SK-N-SH (cell line): ENCODE measurements at regions not wholly inside any gene's neighbourhood (a gene's known extent, or its start where the extent isn't known, plus 50 kb on each side); places are given as distances from the start of the nearest gene placed in this dataset.

Experiments
- CTCF ChIA-PET: fragments of 300-600, 350-600 bp; formaldehyde crosslinking; extraction: SDS; loops from one replicate; lab custom pipeline; 2021; lab: Yijun Ruan, JAX
- POLR2A ChIA-PET: fragments of 350-600 bp; sonication (Branson Sonifier 250); formaldehyde crosslinking; extraction: SDS; loops from one replicate; lab custom pipeline; 2020; ENCODE audit warnings: antibody characterized with exemption, inconsistent platforms; lab: Yijun Ruan, JAX
- DNase-seq: peaks from one replicate; pipeline ENCODE4 v3.0.0; 2012
- H2AFZ ChIP-seq: fragments of 200-600 bp; sonication (generic); 2 replicates; pipeline ENCODE4 v1.8.1; 2016; ENCODE audit warnings: antibody characterized with exemption, mild to moderate bottlenecking, low read depth
- H3F3A ChIP-seq: fragments of 200-600 bp; sonication (generic); replicated peaks from 2 replicates; pipeline ENCODE3; 2016; ENCODE audit warnings: antibody characterized with exemption, mild to moderate bottlenecking; ENCODE audit not compliant: insufficient read depth
- H3K27ac ChIP-seq, 2 experiments: fragments of 200-500 bp in 1 of 2; fragments of 200-600 bp in 1 of 2; sonication (Bioruptor generic) in 1 of 2; sonication (generic), shearing (Covaris generic) in 1 of 2; 2 replicates each; pipeline versions ENCODE4 v1.5.1 to v1.6.1; 2014 to 2016; ENCODE audit warnings: low read depth in 2 of 2, inconsistent platforms in 1 of 2, low read length in 1 of 2, mild to moderate bottlenecking in 1 of 2, mixed read lengths in 1 of 2
- H3K27me3 ChIP-seq: fragments of 200-600 bp; sonication (generic), shearing (Covaris generic); 2 replicates; pipeline ENCODE4 v1.6.1; 2016; ENCODE audit warnings: mixed run types; ENCODE audit not compliant: insufficient read depth
- H3K36me3 ChIP-seq, 2 experiments: fragments of 200-500 bp in 1 of 2; fragments of 200-600 bp in 1 of 2; sonication (Bioruptor generic) in 1 of 2; sonication (generic) in 1 of 2; replicated peaks in 1 of 2; 2 replicates each; pipeline versions ENCODE3 to v1.5.1; 2014 to 2016; ENCODE audit warnings: low read length in 1 of 2, mild to moderate bottlenecking in 1 of 2; ENCODE audit not compliant: insufficient read depth in 2 of 2, control insufficient read depth in 1 of 2
- H3K4me1 ChIP-seq, 2 experiments: fragments of 200-500 bp in 1 of 2; fragments of 200-600 bp in 1 of 2; sonication (Bioruptor generic) in 1 of 2; sonication (generic), shearing (Covaris generic) in 1 of 2; 2 replicates each; pipeline versions ENCODE4 v1.5.1 to v1.6.1; 2014 to 2016; ENCODE audit warnings: low read depth in 1 of 2, low read length in 1 of 2, mixed run types in 1 of 2; ENCODE audit not compliant: insufficient read depth in 2 of 2, control insufficient read depth in 1 of 2
- H3K4me2 ChIP-seq: fragments of 200-600 bp; sonication (generic), shearing (Covaris generic); 2 replicates; pipeline ENCODE4 v1.6.1; 2017; ENCODE audit warnings: mixed run types
- H3K4me3 ChIP-seq, 2 experiments: fragments of 200-500 bp in 1 of 2; fragments of 200-600 bp in 1 of 2; sonication (Bioruptor generic) in 1 of 2; sonication (generic), shearing (Covaris generic) in 1 of 2; 2 replicates each; pipeline versions ENCODE4 v1.5.1 to v1.8.1; 2014 to 2016; ENCODE audit warnings: low read depth in 2 of 2, inconsistent platforms in 1 of 2, low read length in 1 of 2, mild to moderate bottlenecking in 1 of 2, mixed read lengths in 1 of 2, moderate library complexity in 1 of 2
- H3K79me2 ChIP-seq: fragments of 200-600 bp; sonication (generic); 2 replicates; pipeline ENCODE4 v1.8.1; 2017; ENCODE audit warnings: mild to moderate bottlenecking; ENCODE audit not compliant: insufficient read depth
- H3K9ac ChIP-seq: fragments of 200-600 bp; sonication (generic); 2 replicates; pipeline ENCODE4 v1.6.1; 2017; ENCODE audit warnings: mixed run types
- H3K9me2 ChIP-seq: fragments of 200-600 bp; sonication (generic); 2 replicates; pipeline ENCODE4 v1.6.1; 2017; ENCODE audit warnings: mixed run types
- H3K9me3 ChIP-seq: fragments of 200-600 bp; sonication (generic); 2 replicates; pipeline ENCODE4 v1.6.1; 2017; ENCODE audit warnings: mixed run types, mild to moderate bottlenecking, moderate library complexity
- H4K20me1 ChIP-seq: fragments of 200-600 bp; sonication (generic); 2 replicates; pipeline ENCODE4 v1.6.1; 2017; ENCODE audit warnings: mild to moderate bottlenecking, mixed run types; ENCODE audit not compliant: insufficient read depth
- CHD2 ChIP-seq: fragments of 150-350 bp; IDR thresholded peaks from 2 replicates; pipeline ENCODE4 v1.6.1; 2018; ENCODE audit warnings: low read length; ENCODE audit not compliant: partially characterized antibody
- FOSL2 ChIP-seq: IDR thresholded peaks from 2 replicates; pipeline ENCODE4 v1.4.0; 2012; ENCODE audit warnings: low read depth, mild to moderate bottlenecking, moderate library complexity, borderline replicate concordance
- IRF3 ChIP-seq: fragments of 150-350 bp; IDR thresholded peaks from 2 replicates; pipeline ENCODE4 v1.6.1; 2016; ENCODE audit warnings: mild to moderate bottlenecking, low read depth, low read length
- JUND ChIP-seq: IDR thresholded peaks from 2 replicates; pipeline ENCODE4 v1.4.0; 2012
- MAX ChIP-seq: IDR thresholded peaks from 2 replicates; pipeline ENCODE4 v1.4.0; 2012; ENCODE audit warnings: low read depth
- MEF2A ChIP-seq: IDR thresholded peaks from 2 replicates; pipeline ENCODE4 v1.4.0; 2012; ENCODE audit warnings: low read depth, borderline replicate concordance
- MXI1 ChIP-seq: IDR thresholded peaks from 2 replicates; pipeline ENCODE4 v1.6.1; 2012; ENCODE audit warnings: mild to moderate bottlenecking, low read depth, low read length, improper control_type of control experiment
- NFIC ChIP-seq: IDR thresholded peaks from 2 replicates; pipeline ENCODE4 v1.4.0; 2012; ENCODE audit warnings: borderline replicate concordance
- POLR2AphosphoS5 ChIP-seq: IDR thresholded peaks from 2 replicates; pipeline ENCODE4 v1.6.1; 2012; ENCODE audit warnings: low read depth, low read length
- RCOR1 ChIP-seq: fragments of 150-350 bp; IDR thresholded peaks from 2 replicates; pipeline ENCODE4 v1.6.1; 2017; ENCODE audit warnings: antibody characterized with exemption, low read length
- REST ChIP-seq: IDR thresholded peaks from 2 replicates; pipeline ENCODE4 v1.6.1; 2012; ENCODE audit warnings: mild to moderate bottlenecking, low read depth, low read length, moderate library complexity
- SIN3A ChIP-seq: IDR thresholded peaks from 2 replicates; pipeline ENCODE4 v1.6.1; 2012; ENCODE audit warnings: low read depth, mild to moderate bottlenecking, low read length, moderate library complexity, borderline replicate concordance
- TCF12 ChIP-seq: IDR thresholded peaks from 2 replicates; pipeline ENCODE4 v1.4.0; 2012
- USF1 ChIP-seq: IDR thresholded peaks from 2 replicates; pipeline ENCODE4 v1.4.0; 2012; ENCODE audit warnings: low read depth, borderline replicate concordance
- USF2 ChIP-seq: fragments of 150-350 bp; IDR thresholded peaks from 2 replicates; pipeline ENCODE4 v1.6.1; 2017; ENCODE audit warnings: antibody characterized with exemption, low read length, low read depth, borderline replicate concordance
- WGBS: methylation state at CpG from one replicate; pipeline ENCODE4 v1.1.6; 2017; ENCODE audit warnings: low lambda C conversion rate; 5-methylcytosine and 5-hydroxymethylcytosine counted together

GRCh38 chr15:77695548-77695947, 62.8 kb upstream of the LINGO1 start:
- DNase-seq: peak; percentile 55
- H3K4me2 ChIP-seq: no peak overlapping the region
- no peaks in the 10 kb centered on the region for H3F3A ChIP-seq
- no peak overlapping the region for H3K4me3 ChIP-seq
- H3K36me3 ChIP-seq: no peaks in the 10 kb centered on the region
- H2AFZ ChIP-seq: no peak overlapping the region
- 55% methylated on average over 6 of the region's 6 CpGs for WGBS
- no peak overlapping the region for H3K9ac ChIP-seq
- peaks cover 0 to 8% of the 10 kb centered on the region in 2 experiments; a peak in 1 of 4 replicates for H3K4me1 ChIP-seq
- no peaks in the 10 kb centered on the region for H4K20me1 ChIP-seq
- no peaks in the 10 kb centered on the region for H3K79me2 ChIP-seq
- H3K27ac ChIP-seq: no peak overlapping the region
- CTCF ChIA-PET: interaction anchor here (1.0 to 1.4 kb wide), 2 partner anchors 11 to 125 kb away, joined by 3 read pairs; no protein-coding TSS in a partner anchor
- H3K27me3 ChIP-seq: peaks cover 46% of the 10 kb centered on the region; the same call in 1 of the 2 replicates
- H3K9me2 ChIP-seq: no peaks in the 10 kb centered on the region
- no peaks in the 10 kb centered on the region for H3K9me3 ChIP-seq
- POLR2A ChIA-PET: no interaction called here
- TF ChIP-seq USF1 (no peak), IRF3 (no peak)

GRCh38 chr15:77693576-77693975, 60.9 kb upstream of the LINGO1 start:
- H4K20me1 ChIP-seq: no peaks in the 10 kb centered on the region
- peaks cover 0 to 8% of the 10 kb centered on the region in 2 experiments; a peak in 1 of 4 replicates for H3K4me1 ChIP-seq
- no peak for DNase-seq
- 26% methylated on average over 5 of the region's 5 CpGs for WGBS
- H3K79me2 ChIP-seq: no peaks in the 10 kb centered on the region
- no peak overlapping the region for H3K9ac ChIP-seq
- H3K27me3 ChIP-seq: peaks cover 57% of the 10 kb centered on the region; the same call in 1 of the 2 replicates
- no peak overlapping the region for H3K27ac ChIP-seq
- H3F3A ChIP-seq: no peaks in the 10 kb centered on the region
- H3K4me3 ChIP-seq: no peak overlapping the region
- H3K9me2 ChIP-seq: no peaks in the 10 kb centered on the region
- H3K4me2 ChIP-seq: no peak overlapping the region
- H3K36me3 ChIP-seq: no peaks in the 10 kb centered on the region
- H2AFZ ChIP-seq: no peak overlapping the region
- H3K9me3 ChIP-seq: no peaks in the 10 kb centered on the region
- CTCF ChIA-PET: interaction anchor here (1.1 to 1.2 kb wide), 2 partner anchors 128 to 151 kb away, joined by 3 to 7 read pairs; no protein-coding TSS in a partner anchor
- POLR2A ChIA-PET: no interaction called here
- no peak for TF ChIP-seq USF2
- TF ChIP-seq JUND: no peak
- no peak for TF ChIP-seq FOSL2
- no peak for TF ChIP-seq MEF2A
- TF ChIP-seq POLR2AphosphoS5: no peak
- TF ChIP-seq MAX: no peak
- no peak for TF ChIP-seq RCOR1
- no peak for TF ChIP-seq CHD2
- no peak for TF ChIP-seq NFIC
- no peak for TF ChIP-seq REST
- no peak for TF ChIP-seq USF1
- no peak for TF ChIP-seq MXI1
- no peak for TF ChIP-seq SIN3A
- no peak for TF ChIP-seq TCF12
- no peak for TF ChIP-seq IRF3
